RWPE2 (cell line): ENCODE measurements at regions not wholly inside any gene's neighbourhood (a gene's known extent, or its start where the extent isn't known, plus 50 kb on each side); places are given as distances from the start of the nearest gene placed in this dataset.

Experiments used
- ATAC-seq: fragments of 200-7000 bp; cut with Tn5 transposase; 3 replicates; pipeline ENCODE4 v1.9.1; 2021; ENCODE audit warnings: low read depth
- DNase-seq: peaks from one replicate; pipeline ENCODE4 v3.0.0-alpha.2; 2020; ENCODE audit warnings: low spot score
- H3K27ac ChIP-seq: fragments of 450-650 bp; 2 replicates; pipeline ENCODE4 v1.5.1; 2017; ENCODE audit warnings: mild to moderate bottlenecking; ENCODE audit not compliant: poor library complexity, severe bottlenecking
- H3K27me3 ChIP-seq: fragments of 250-450 bp; sonication (Bioruptor Pico); 2 replicates; pipeline ENCODE4 v1.5.1; 2021; ENCODE audit warnings: mild to moderate bottlenecking, moderate library complexity; ENCODE audit not compliant: insufficient read depth, poor library complexity, severe bottlenecking
- H3K36me3 ChIP-seq: fragments of 250-450 bp; sonication (Bioruptor Pico); 2 replicates; pipeline ENCODE4 v1.5.1; 2020; ENCODE audit warnings: low read depth, mild to moderate bottlenecking, moderate library complexity
- H3K4me1 ChIP-seq: fragments of 250-450 bp; sonication (Bioruptor Pico); 2 replicates; pipeline ENCODE4 v1.5.1; 2021; ENCODE audit warnings: mild to moderate bottlenecking, moderate library complexity; ENCODE audit not compliant: insufficient read depth, poor library complexity, severe bottlenecking
- H3K4me3 ChIP-seq: fragments of 250-450 bp; sonication (Bioruptor Pico); 2 replicates; pipeline ENCODE4 v1.5.1; 2021; ENCODE audit warnings: mild to moderate bottlenecking, moderate library complexity; ENCODE audit not compliant: severe bottlenecking
- H3K9me3 ChIP-seq: fragments of 250-450 bp; sonication (Bioruptor Pico); 2 replicates; pipeline ENCODE4 v1.5.1; 2021; ENCODE audit warnings: mild to moderate bottlenecking, moderate library complexity; ENCODE audit not compliant: severe bottlenecking
- TF ChIP-seq, protein P1 (sequence below): fragments of 450-650 bp; IDR thresholded peaks from one replicate; pipeline ENCODE4 v1.5.1; 2017; ENCODE audit warnings: mild to moderate bottlenecking, moderate library complexity; ENCODE audit not compliant: poor library complexity, severe bottlenecking

DNA sequence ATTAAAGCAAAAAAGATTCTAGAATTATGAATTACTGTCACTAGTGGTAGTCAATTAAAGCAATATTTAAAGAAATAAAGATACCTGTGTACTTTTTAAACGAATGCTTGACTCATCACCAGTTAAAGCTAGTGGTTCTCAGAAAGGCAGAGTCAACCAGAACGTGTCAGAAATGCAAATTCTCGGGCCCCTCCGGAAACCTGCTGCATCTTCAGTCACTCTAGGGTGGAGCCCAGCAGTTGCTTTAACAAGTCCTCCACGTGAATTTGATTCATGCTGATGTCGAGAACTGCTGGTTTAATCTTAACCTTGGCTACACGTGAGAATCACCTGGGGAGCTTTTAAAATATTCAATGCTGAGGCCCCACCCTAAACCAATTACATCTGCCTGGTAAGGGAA, 169.8 kb upstream of the SDK2 start:
- no peaks in the 10 kb centered on the region for H3K4me1 ChIP-seq
- DNase-seq (peak; percentile 11), ATAC-seq (no peak)
- no peaks in the 10 kb centered on the region for H3K9me3 ChIP-seq
- TF ChIP-seq, protein P1, sequence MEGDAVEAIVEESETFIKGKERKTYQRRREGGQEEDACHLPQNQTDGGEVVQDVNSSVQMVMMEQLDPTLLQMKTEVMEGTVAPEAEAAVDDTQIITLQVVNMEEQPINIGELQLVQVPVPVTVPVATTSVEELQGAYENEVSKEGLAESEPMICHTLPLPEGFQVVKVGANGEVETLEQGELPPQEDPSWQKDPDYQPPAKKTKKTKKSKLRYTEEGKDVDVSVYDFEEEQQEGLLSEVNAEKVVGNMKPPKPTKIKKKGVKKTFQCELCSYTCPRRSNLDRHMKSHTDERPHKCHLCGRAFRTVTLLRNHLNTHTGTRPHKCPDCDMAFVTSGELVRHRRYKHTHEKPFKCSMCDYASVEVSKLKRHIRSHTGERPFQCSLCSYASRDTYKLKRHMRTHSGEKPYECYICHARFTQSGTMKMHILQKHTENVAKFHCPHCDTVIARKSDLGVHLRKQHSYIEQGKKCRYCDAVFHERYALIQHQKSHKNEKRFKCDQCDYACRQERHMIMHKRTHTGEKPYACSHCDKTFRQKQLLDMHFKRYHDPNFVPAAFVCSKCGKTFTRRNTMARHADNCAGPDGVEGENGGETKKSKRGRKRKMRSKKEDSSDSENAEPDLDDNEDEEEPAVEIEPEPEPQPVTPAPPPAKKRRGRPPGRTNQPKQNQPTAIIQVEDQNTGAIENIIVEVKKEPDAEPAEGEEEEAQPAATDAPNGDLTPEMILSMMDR, result no peak
- no peaks in the 10 kb centered on the region for H3K36me3 ChIP-seq
- H3K4me3 ChIP-seq, result no peak overlapping the region
- no peaks in the 10 kb centered on the region for H3K27me3 ChIP-seq
- H3K27ac ChIP-seq, result no peak overlapping the region

DNA sequence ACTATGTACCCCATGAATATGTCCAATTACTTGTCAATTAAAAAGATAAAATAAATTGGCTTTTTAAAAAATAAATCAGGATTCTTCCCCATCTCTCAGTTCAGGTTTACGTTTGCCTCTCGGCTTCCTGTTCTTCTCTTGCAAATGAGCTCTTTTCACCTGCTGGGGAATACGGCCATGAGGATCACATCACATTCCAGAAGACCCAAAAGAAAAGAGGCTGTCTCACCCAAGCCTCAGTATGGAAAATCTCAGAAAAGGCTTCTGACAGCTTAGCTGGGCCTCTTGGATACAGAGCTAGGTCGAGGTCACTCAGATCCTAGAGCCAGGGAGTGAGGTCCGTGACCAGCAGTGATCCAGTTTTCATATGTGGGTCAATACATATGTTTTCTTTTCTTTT, 171.2 kb upstream of the SDK2 start:
- H3K27me3 ChIP-seq, result no peaks in the 10 kb centered on the region
- ATAC-seq (no peak), DNase-seq (peak; percentile 3)
- no peaks in the 10 kb centered on the region for H3K36me3 ChIP-seq
- H3K27ac ChIP-seq, result no peak overlapping the region
- TF ChIP-seq, protein P1, result no peak
- H3K4me3 ChIP-seq, result no peak overlapping the region
- H3K4me1 ChIP-seq, result no peaks in the 10 kb centered on the region
- no peaks in the 10 kb centered on the region for H3K9me3 ChIP-seq

- Histone ChIP-seq H3K36me3 (no peaks in the 10 kb centered on the region), H3K4me1 (no peaks in the 10 kb centered on the region), H3K27me3 (no peaks in the 10 kb centered on the region), H3K27ac (no peak overlapping the region), H3K4me3 (no peak overlapping the region), H3K9me3 (no peaks in the 10 kb centered on the region)
- DNase-seq, result peak; percentile 38
- no peak for ATAC-seq
- TF ChIP-seq, protein P1, result no peak
Measured at GRCh38 chr17:73819440-73820395, 175.5 kb upstream of the SDK2 start.

DNA sequence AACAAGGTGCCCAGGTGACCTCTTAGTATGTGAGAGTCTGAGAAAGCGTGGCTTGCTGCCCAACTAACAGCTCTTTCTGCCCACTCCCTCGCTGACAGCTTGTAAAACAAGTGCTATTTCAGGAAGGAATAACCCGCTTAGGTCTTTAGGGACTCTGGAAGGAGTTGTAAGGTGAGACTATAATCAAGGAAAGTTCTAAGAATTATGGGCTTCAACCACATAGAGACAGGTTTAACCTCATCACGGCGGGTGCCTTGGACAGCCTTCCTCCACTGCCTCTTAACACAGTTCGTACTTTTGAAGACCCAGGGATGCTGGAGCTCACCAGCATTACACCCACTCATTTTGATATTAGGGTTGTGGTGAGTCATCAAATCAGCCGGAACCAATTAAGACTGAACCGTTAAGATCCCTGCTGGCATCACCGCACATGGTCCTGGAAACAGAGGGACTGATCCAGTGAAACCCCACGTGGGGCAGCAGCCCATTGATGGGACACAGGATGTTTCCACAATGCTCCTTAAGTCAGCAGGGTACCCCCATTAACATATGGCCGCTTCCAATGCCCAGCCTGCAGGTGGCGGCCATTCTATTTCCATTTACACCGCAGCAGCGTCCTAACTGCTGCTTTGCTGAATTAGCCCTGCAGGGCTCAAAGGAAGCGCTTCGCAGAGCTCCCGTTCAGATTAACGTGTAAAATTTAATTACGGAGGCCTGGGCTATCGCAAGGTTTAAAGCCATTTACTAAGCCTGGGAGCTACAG, 176.6 kb upstream of the SDK2 start:
- Histone ChIP-seq H3K9me3 (no peaks in the 10 kb centered on the region), H3K36me3 (no peaks in the 10 kb centered on the region), H3K4me3 (no peak overlapping the region), H3K27me3 (no peaks in the 10 kb centered on the region), H3K4me1 (no peaks in the 10 kb centered on the region), H3K27ac (no peak overlapping the region)
- ATAC-seq (no peak), DNase-seq (peak; percentile 25)
- TF ChIP-seq, protein P1, result no peak
